ENCODE measurements at regions not wholly inside any gene's neighbourhood (a gene's known extent, or its start where the extent isn't known, plus 50 kb on each side); places are given as distances from the start of the nearest gene placed in this dataset.

- intact Hi-C loops (cut with micrococcal nuclease), result no loop called here
- Histone ChIP-seq H3K27ac (ENCODE audit: low read depth, low read length) (no peak overlapping the region), H3K9me3 (ENCODE audit: control insufficient read depth in 1 of 2, insufficient read depth in 1 of 2, low read depth in 1 of 2, low read length in 2 of 2) (no peaks in the 10 kb centered on the region), H3K9me2 (ENCODE audit: insufficient read depth) (no peaks in the 10 kb centered on the region), H3K36me3 (ENCODE audit: control insufficient read depth in 1 of 2, insufficient read depth in 2 of 2, low read length in 2 of 2) (no peaks in the 10 kb centered on the region), H2AFZ (ENCODE audit: low read depth, low read length, poor library complexity, severe bottlenecking) (no peak overlapping the region), H3K4me1 (ENCODE audit: control insufficient read depth in 1 of 2, insufficient read depth in 2 of 2, low read length in 2 of 2) (peaks cover 3 to 16% of the 10 kb centered on the region in 2 experiments; a peak in 2 of 4 replicates), H3K9ac (ENCODE audit: low read length) (no peak overlapping the region), H4K20me1 (ENCODE audit: insufficient read depth) (no peaks in the 10 kb centered on the region), H3K4me3 (replicated peaks in 1 of 2; ENCODE audit: low read depth in 1 of 2, low read length in 2 of 2) (no peak overlapping the region), H3K79me2 (ENCODE audit: insufficient read depth, low read length) (no peaks in the 10 kb centered on the region), H3K4me2 (ENCODE audit: low read length) (no peak overlapping the region), H3K27me3 (ENCODE audit: insufficient read depth, low read length) (no peaks in the 10 kb centered on the region)
- ATAC-seq (no peak), DNase-seq (ENCODE audit: low read depth, low spot score) (no peak)
- POLR2A ChIA-PET, result no interaction called here
- CTCF ChIA-PET, result no interaction called here
- RAD21 ChIA-PET (ENCODE audit: low non-redundant PET in 1 of 2, low total read pairs in 2 of 2, uncharacterized antibody in 2 of 2, unreplicated experiment in 2 of 2), result no interaction called here
- TF ChIP-seq EZH2phosphoT487 (IDR thresholded peaks at IDR 0.05; ENCODE audit: borderline replicate concordance) (no peak), TCF7L2 (IDR thresholded peaks at IDR 0.05; ENCODE audit: borderline replicate concordance, extremely low read depth, insufficient read depth, insufficient read length) (no peak), SP1 (IDR thresholded peaks at IDR 0.05; ENCODE audit: low read depth) (no peak), POLR2A (IDR thresholded peaks at IDR 0.05; ENCODE audit: borderline replicate concordance, extremely low read depth, insufficient read depth, insufficient read length) (no peak), ELF1 (IDR thresholded peaks at IDR 0.05; ENCODE audit: borderline replicate concordance, low read depth) (no peak), ZBTB33 (IDR thresholded peaks at IDR 0.05; ENCODE audit: extremely low read depth, insufficient replicate concordance, low read length) (no peak), CEBPB (IDR thresholded peaks at IDR 0.05; ENCODE audit: low read depth) (no peak), YY1 (IDR thresholded peaks at IDR 0.05; ENCODE audit: extremely low read depth, insufficient replicate concordance, low read depth, low read length) (no peak), ATF3 (IDR thresholded peaks at IDR 0.05) (no peak), MAX (IDR thresholded peaks at IDR 0.05) (no peak), CBX3 (IDR thresholded peaks at IDR 0.05; ENCODE audit: low read depth) (no peak)
- BruUV-seq (replicated peaks), result no TSS peak
Measured at GRCh38 chr1:219773775-219774174, 154.6 kb downstream of the SLC30A10 start.

Measured in HCT116 (cell line).